B cell (primary cell): ENCODE measurements at regions not wholly inside any gene's neighbourhood (a gene's known extent, or its start where the extent isn't known, plus 50 kb on each side); places are given as distances from the start of the nearest gene placed in this dataset.

Experiments used
- ATAC-seq: fragments of 200-7000 bp; cut with Tn5 transposase; one replicate; pipeline ENCODE4 v1.10.0; 2021; ENCODE audit warnings: low read depth, mild to moderate bottlenecking, moderate number of reproducible peaks, moderate library complexity
- CTCF ChIA-PET: fragments of 350-600 bp; sonication (Branson Sonifier 250); formaldehyde crosslinking; loops from one replicate; lab custom pipeline; 2021; ENCODE audit warnings: antibody characterized with exemption, inconsistent platforms; lab: Charles Lee
- POLR2A ChIA-PET: fragments of 350-600 bp; sonication (Branson Sonifier 250); formaldehyde crosslinking; loops from one replicate; lab custom pipeline; 2021; ENCODE audit warnings: antibody characterized with exemption; lab: Charles Lee
- DNase-seq: peaks from one replicate; pipeline ENCODE4 v3.0.0; 2013
- H2AFZ ChIP-seq: 2 replicates; pipeline ENCODE4 v1.6.1; 2012; ENCODE audit warnings: mild to moderate bottlenecking, low read depth, low read length; ENCODE audit not compliant: insufficient read depth, poor library complexity, severe bottlenecking
- H3K27ac ChIP-seq, 2 donors: 1 replicate in 1 of 2; 2 replicates in 1 of 2; pipeline ENCODE4 v1.5.1; 2012 to 2013; ENCODE audit warnings: low read length in 2 of 2, mild to moderate bottlenecking in 2 of 2, moderate library complexity in 1 of 2
- H3K27me3 ChIP-seq, 4 experiments: fragments of 200-600 bp in 1 of 4; sonication (generic) in 1 of 4; replicated peaks in 1 of 4; 1 replicate in 2 of 4; 2 replicates in 2 of 4; pipeline versions ENCODE4 v1.6.1 to v1.7.0; 2013 to 2016; ENCODE audit warnings: low read length in 3 of 4, mild to moderate bottlenecking in 2 of 4, mixed read lengths in 1 of 4, moderate library complexity in 1 of 4; ENCODE audit not compliant: insufficient read depth in 4 of 4, control insufficient read depth in 3 of 4; ENCODE audit errors: control extremely low read depth in 1 of 4
- H3K36me3 ChIP-seq, 2 experiments: replicated peaks in 1 of 2; 1 replicate in 1 of 2; 2 replicates in 1 of 2; pipeline versions ENCODE4 v1.6.1 to v1.7.1; 2013; ENCODE audit warnings: low read length in 1 of 2; ENCODE audit not compliant: insufficient read depth in 2 of 2, control insufficient read depth in 1 of 2; ENCODE audit errors: control extremely low read depth in 1 of 2, extremely low read depth in 1 of 2
- H3K4me1 ChIP-seq, 2 donors: fragments of 200-600 bp in 1 of 2; sonication (generic) in 1 of 2; 1 replicate in 1 of 2; 2 replicates in 1 of 2; pipeline versions ENCODE4 v1.5.1 to v1.6.1; 2013 to 2017; ENCODE audit warnings: low read length in 2 of 2; ENCODE audit not compliant: control insufficient read depth in 2 of 2, insufficient read depth in 2 of 2
- H3K4me2 ChIP-seq: replicated peaks from 2 replicates; pipeline ENCODE3; 2012; ENCODE audit warnings: mild to moderate bottlenecking, low read depth, low read length; ENCODE audit not compliant: poor library complexity, severe bottlenecking
- H3K4me3 ChIP-seq, 5 experiments: fragments of 200-600 bp in 1 of 5; sonication (generic) in 1 of 5; 1 replicate in 3 of 5; 2 replicates in 2 of 5; pipeline versions ENCODE4 v1.5.1 to v1.7.0; 2011 to 2016; ENCODE audit warnings: low read length in 4 of 5, mild to moderate bottlenecking in 4 of 5, low read depth in 2 of 5, control low read depth in 1 of 5, moderate library complexity in 1 of 5; ENCODE audit not compliant: insufficient read depth in 1 of 5; ENCODE audit errors: control extremely low read depth in 1 of 5, extremely low read depth in 1 of 5
- H3K79me2 ChIP-seq: fragments of 200-600 bp; sonication (generic); one replicate; pipeline ENCODE4 v1.6.0; 2016; ENCODE audit warnings: low read length; ENCODE audit not compliant: control insufficient read depth, insufficient read depth
- H3K9ac ChIP-seq: fragments of 200-600 bp; sonication (generic); 2 replicates; pipeline ENCODE4 v1.6.1; 2017; ENCODE audit warnings: mild to moderate bottlenecking, low read length, moderate library complexity
- H3K9me3 ChIP-seq, 3 donors: one replicate each; pipeline versions ENCODE4 v1.6.1 to v1.7.1; 2013; ENCODE audit warnings: low read length in 2 of 3; ENCODE audit not compliant: control insufficient read depth in 2 of 3, insufficient read depth in 1 of 3; ENCODE audit errors: control extremely low read depth in 1 of 3
- H4K20me1 ChIP-seq: 2 replicates; pipeline ENCODE4 v1.6.0; 2012; ENCODE audit warnings: mild to moderate bottlenecking, low read length; ENCODE audit not compliant: insufficient read depth, control insufficient read depth, poor library complexity, severe bottlenecking
- H3K27ac Mint-ChIP-seq: one replicate; pipeline ENCODE4 v1.8.0; 2021; ENCODE audit warnings: mixed read lengths
- H3K27me3 Mint-ChIP-seq: one replicate; pipeline ENCODE4 v1.8.0; 2021; ENCODE audit warnings: mixed read lengths
- H3K4me1 Mint-ChIP-seq: one replicate; pipeline ENCODE4 v1.8.0; 2021; ENCODE audit warnings: mixed read lengths
- H3K4me3 Mint-ChIP-seq: one replicate; pipeline ENCODE4 v1.8.0; 2021; ENCODE audit warnings: mixed read lengths
- H3K9me3 Mint-ChIP-seq: one replicate; pipeline ENCODE4 v1.8.0; 2022; ENCODE audit warnings: mixed read lengths; ENCODE audit not compliant: insufficient read depth
- EZH2 ChIP-seq: IDR thresholded peaks from 2 replicates; pipeline ENCODE4 v1.6.1; 2012; ENCODE audit warnings: borderline replicate concordance, low read depth, mild to moderate bottlenecking, moderate library complexity, low read length; ENCODE audit not compliant: insufficient read depth, poor library complexity, severe bottlenecking
- WGBS: methylation state at CpG from one replicate; pipeline ENCODE4 v1.1.5; 2013; ENCODE audit warnings: missing lambda C conversion rate; ENCODE audit not compliant: insufficient coverage; 5-methylcytosine and 5-hydroxymethylcytosine counted together
- intact Hi-C: fragments of 100-400 bp; cut with micrococcal nuclease; formaldehyde crosslinking; loops from one replicate; pipeline ENCODE4 v1.10.0; 2022
- TF ChIP-seq, protein P1 (sequence below): fragments of 200-600 bp; IDR thresholded peaks from one replicate; pipeline ENCODE4 v1.8.0; 2022; ENCODE audit warnings: antibody characterized with exemption, mild to moderate bottlenecking

DNA sequence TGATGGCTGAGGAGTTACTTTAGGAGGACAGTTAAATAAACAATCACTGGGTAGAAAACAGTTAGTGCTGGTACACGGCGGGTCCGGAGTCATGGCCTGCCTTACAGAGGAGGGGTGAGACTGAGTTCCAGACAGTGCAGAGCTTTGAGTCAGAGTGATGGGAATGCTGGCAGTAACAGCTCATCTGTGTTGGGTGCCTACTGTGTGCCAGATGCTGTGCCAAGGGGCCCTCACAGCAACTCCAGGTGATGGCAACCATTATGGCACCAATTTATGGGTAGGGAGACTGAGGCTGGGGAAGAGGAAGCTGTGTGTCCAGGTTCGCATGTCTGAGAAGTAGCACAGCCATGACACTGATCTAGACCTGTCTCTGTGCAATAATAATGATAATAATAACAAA, 132.6 kb downstream of the CEBPB start:
- Histone ChIP-seq H3K9ac (no peak overlapping the region), H3K4me3 (no peak overlapping the region), H4K20me1 (no peaks in the 10 kb centered on the region), H3K9me3 (peaks cover 0 to 4% (median 0%) of the 10 kb centered on the region in 3 donors), H3K4me2 (no peak overlapping the region), H3K27ac (no peak overlapping the region), H3K27me3 (peaks cover 0 to 5% (median 0%) of the 10 kb centered on the region in 4 experiments), H2AFZ (no peak overlapping the region), H3K4me1 (no peaks in the 10 kb centered on the region), H3K36me3 (no peaks in the 10 kb centered on the region), H3K79me2 (no peaks in the 10 kb centered on the region)
- TF ChIP-seq EZH2, result no peak
- TF ChIP-seq, protein P1, sequence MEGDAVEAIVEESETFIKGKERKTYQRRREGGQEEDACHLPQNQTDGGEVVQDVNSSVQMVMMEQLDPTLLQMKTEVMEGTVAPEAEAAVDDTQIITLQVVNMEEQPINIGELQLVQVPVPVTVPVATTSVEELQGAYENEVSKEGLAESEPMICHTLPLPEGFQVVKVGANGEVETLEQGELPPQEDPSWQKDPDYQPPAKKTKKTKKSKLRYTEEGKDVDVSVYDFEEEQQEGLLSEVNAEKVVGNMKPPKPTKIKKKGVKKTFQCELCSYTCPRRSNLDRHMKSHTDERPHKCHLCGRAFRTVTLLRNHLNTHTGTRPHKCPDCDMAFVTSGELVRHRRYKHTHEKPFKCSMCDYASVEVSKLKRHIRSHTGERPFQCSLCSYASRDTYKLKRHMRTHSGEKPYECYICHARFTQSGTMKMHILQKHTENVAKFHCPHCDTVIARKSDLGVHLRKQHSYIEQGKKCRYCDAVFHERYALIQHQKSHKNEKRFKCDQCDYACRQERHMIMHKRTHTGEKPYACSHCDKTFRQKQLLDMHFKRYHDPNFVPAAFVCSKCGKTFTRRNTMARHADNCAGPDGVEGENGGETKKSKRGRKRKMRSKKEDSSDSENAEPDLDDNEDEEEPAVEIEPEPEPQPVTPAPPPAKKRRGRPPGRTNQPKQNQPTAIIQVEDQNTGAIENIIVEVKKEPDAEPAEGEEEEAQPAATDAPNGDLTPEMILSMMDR, result no peak
- Mint-ChIP-seq H3K27me3 (peaks cover 30% of the 10 kb centered on the region), H3K4me3 (no peak overlapping the region), H3K27ac (no peak overlapping the region), H3K4me1 (no peaks in the 10 kb centered on the region), H3K9me3 (peaks cover 4% of the 10 kb centered on the region)
- CTCF ChIA-PET, result no interaction called here
- ATAC-seq (no peak), DNase-seq (no peak)
- 95% methylated on average over 3 of the region's 4 CpGs for WGBS
- POLR2A ChIA-PET, result no interaction called here
- intact Hi-C loops, result no loop called here

DNA sequence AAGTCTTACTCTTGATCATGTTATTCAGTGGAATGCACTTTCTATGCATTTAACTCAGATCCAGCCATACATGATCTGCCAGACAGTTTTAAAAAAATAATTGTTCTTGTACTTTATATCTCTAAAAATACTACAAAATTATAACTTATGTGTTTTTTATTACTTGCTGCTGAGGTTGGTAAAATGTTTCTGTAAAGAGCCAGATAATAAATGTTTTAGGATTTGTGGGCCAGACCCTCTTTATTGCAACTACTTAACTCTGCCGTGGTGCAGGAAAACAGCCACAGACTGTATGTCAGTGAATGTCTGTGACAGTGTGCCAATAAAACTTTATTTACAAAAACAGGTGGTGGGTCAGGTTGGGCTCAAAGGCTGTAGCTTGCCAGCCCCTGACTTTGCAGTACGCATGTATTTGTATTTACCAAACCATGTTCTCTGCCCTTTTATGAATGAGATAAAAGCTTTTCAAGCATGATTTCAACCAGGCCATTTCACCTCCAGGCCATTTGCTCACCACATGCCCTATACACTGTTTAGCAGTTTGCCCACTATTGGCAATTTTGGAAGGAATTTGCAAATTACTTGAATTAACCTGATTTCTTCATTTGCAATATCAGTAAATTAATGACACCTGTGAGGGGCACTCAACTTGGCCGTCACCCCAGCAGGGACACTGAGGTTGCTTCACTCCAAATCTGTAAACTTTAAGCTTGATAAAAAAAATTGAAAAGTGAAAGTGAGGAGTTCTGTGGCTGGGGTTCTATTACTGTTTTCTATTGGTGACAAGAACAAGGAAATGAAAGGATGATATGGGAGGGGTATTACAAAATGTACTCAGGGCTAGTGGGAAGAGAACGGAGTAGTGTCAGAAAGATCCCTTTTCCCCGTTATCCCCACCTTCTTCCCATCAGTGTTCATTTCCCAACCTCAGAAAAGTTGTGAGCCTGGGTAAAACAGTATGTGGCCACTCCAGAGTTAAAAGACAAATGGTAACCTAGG, 133.4 kb downstream of the CEBPB start:
- intact Hi-C loops, result no loop called here
- ChIA-PET POLR2A (no interaction called here), CTCF (no interaction called here)
- ATAC-seq (no peak), DNase-seq (no peak)
- Histone ChIP-seq H3K4me3 (no peak overlapping the region), H3K36me3 (no peaks in the 10 kb centered on the region), H3K9ac (no peak overlapping the region), H3K27me3 (peaks cover 0 to 5% (median 3%) of the 10 kb centered on the region in 4 experiments), H4K20me1 (no peaks in the 10 kb centered on the region), H3K9me3 (peaks cover 0 to 8% (median 0%) of the 10 kb centered on the region in 3 donors), H3K4me2 (no peak overlapping the region), H2AFZ (no peak overlapping the region), H3K79me2 (no peaks in the 10 kb centered on the region), H3K27ac (no peak overlapping the region), H3K4me1 (no peaks in the 10 kb centered on the region)
- Mint-ChIP-seq H3K27ac (no peak overlapping the region), H3K4me1 (no peaks in the 10 kb centered on the region), H3K9me3 (peaks cover 5% of the 10 kb centered on the region), H3K4me3 (no peak overlapping the region), H3K27me3 (peaks cover 24% of the 10 kb centered on the region)
- WGBS, result 100% methylated on average over 1 of the region's 5 CpGs
- no peak for TF ChIP-seq EZH2
- TF ChIP-seq, protein P1, result no peak
